Epithelial cell of esophagus (primary cell): ENCODE measurements at regions not wholly inside any gene's neighbourhood (a gene's known extent, or its start where the extent isn't known, plus 50 kb on each side); places are given as distances from the start of the nearest gene placed in this dataset.

Experiments
- DNase-seq: peaks from one replicate; pipeline ENCODE4 v3.0.0; 2010; ENCODE audit warnings: low read depth
- H3K4me3 ChIP-seq: 2 replicates; pipeline ENCODE4 v1.5.1; 2011; ENCODE audit warnings: mild to moderate bottlenecking, low read length, control low read depth
- CTCF ChIP-seq: IDR thresholded peaks from 2 replicates; pipeline ENCODE4 v1.5.1; 2011; ENCODE audit warnings: low read depth, mild to moderate bottlenecking, low read length, control low read depth, inconsistent platforms; ENCODE audit not compliant: insufficient read depth; ENCODE audit errors: missing control alignments

- no peak overlapping the region for H3K4me3 ChIP-seq
- TF ChIP-seq CTCF = no peak
- DNase-seq = no peak
Observed at GRCh38 chr2:219812672-219813071, 185.2 kb downstream of the SLC4A3 start.

DNA sequence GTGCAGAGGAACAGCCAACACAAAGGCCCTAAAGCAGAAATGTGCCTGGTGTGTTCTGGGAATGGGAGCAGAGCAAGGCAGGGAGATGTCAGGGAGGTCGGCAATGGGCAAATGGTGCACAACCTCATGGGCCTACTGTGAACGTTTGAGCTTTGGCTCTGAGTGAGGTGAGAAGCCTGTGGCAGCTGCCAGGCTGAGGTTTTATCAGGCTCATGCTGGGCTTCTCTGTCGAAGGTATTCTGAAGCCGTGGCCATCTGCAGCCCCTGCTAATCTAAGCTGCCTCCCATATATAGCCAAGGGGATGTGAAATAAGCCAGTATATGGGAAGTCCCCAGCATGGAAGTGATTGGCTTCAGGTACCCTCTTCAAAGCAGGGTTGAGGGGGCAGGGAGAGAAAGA, 193.3 kb downstream of the SLC4A3 start:
- DNase-seq = no peak
- no peak overlapping the region for H3K4me3 ChIP-seq
- TF ChIP-seq CTCF = no peak

DNA sequence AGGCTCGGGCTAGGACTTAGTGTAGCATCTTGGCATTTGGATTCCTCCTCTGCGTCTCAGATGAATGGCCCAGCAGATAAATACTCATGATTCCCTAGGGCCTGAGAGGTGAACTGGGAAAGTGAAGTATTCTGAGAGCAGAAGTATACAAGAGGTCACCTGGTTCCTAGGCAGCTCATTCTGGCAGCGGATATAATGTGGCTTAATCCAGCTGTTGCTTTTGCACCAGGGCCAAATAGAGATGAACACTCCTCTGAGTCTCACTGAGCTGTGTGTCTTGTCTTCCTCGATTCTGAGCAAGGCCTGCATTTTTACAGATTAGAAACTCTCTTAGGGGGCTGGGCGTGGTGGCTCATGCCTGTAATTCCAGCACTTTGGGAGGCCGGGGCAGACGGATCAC, 196.1 kb downstream of the SLC4A3 start:
- H3K4me3 ChIP-seq = no peak overlapping the region
- TF ChIP-seq CTCF = no peak
- DNase-seq = no peak

DNA sequence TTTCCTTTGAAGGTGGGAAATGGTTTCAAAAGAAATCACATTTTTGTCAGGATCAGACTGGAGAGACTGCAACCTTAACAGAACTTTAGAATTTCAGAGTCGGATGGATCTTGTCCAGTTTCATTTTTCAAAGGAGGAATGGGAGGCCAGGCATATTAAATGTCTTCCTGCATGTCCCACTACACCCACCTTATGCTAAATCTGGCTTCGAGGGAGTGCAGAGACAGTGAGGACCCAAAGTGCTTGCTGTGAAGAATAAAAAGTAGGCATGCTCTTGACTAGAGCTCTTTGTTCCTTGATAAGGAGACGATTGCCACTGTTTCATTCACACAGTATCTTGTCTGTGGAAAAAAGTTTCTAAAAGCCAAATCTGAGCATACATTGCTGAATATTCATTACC, 197.6 kb downstream of the SLC4A3 start:
- no peak for DNase-seq
- TF ChIP-seq CTCF = no peak
- H3K4me3 ChIP-seq = no peak overlapping the region

DNA sequence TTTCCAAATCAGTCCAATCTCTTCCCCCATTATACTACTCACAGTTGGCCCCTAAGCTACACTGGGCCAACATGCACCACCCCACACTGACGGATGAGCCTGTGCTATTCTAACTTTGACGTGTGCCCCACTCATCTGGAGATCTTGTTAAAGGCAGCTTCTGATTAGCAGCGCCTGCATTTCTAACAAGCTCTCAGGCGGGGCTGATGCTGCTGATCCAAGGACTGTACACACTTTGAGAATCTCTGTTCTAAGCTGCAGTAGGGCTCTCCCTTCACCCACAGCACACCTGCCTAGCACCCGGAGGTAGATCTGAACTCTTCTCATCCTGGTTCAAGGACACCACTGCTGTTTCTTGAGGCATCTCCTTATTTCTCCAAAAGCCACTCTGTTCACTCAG, 200.7 kb downstream of the SLC4A3 start:
- DNase-seq = no peak
- TF ChIP-seq CTCF = no peak
- H3K4me3 ChIP-seq = no peak overlapping the region

DNA sequence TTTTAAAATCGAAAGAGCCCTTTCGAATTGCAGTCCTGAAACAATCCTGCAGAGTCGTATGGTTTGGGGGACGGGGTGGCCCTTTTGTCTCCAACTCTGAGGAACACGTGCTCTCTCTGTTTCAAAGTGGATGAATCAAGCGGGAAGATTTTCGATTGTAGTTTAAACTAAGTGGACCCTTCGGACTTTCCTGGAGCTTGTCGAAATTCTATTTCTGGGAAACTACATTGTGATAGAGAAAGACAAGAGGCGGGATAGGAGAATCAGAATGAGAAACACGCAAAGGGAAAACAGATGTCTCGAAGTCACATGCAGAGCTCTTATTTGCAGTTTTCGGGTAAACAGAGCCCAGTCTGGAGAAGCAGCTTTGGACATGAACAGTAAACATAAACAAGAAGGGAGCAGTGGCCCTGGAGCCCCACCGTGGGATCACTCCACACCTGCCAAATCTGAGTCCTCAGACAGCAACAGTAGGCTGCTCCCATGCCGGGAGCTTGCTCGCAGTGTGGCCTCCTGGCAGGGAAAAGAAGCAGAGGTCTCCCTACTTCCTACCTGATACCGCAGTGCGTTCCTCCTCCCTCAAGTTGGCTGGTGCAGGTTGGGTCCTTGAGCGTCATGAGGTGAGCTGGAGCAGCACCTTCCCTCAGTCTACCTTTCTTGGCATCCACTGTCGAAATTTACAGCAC, 202.4 kb downstream of the SLC4A3 start:
- H3K4me3 ChIP-seq = no peak overlapping the region
- TF ChIP-seq CTCF = no peak
- no peak for DNase-seq

GRCh38 chr2:219830353-219830738, 202.9 kb downstream of the SLC4A3 start:
- TF ChIP-seq CTCF = no peak
- DNase-seq = no peak
- H3K4me3 ChIP-seq = no peak overlapping the region
